ENCODE measurements at regions not wholly inside any gene's neighbourhood (a gene's known extent, or its start where the extent isn't known, plus 50 kb on each side); places are given as distances from the start of the nearest gene placed in this dataset.

- TF ChIP-seq POLR2AphosphoS5 (IDR thresholded peaks at IDR 0.05; ENCODE audit: low read depth, low read length) (no peak), REST (IDR thresholded peaks at IDR 0.05; ENCODE audit: insufficient read depth in 1 of 2, low read depth in 2 of 2, low read length in 2 of 2) (no peak)
Observed at GRCh38 chr6:14913931-14914330, 331.9 kb upstream of the JARID2 start.
